Liver (tissue), 8 donors: ENCODE measurements at regions not wholly inside any gene's neighbourhood (a gene's known extent, or its start where the extent isn't known, plus 50 kb on each side); places are given as distances from the start of the nearest gene placed in this dataset.

ENCODE experiments used
- DNase-seq: peaks from one replicate; pipeline ENCODE4 v3.0.0-alpha.2; 2017; ENCODE audit warnings: low spot score
- H3K27ac ChIP-seq, 2 donors: one replicate each; pipeline ENCODE4 v1.7.0; 2013; ENCODE audit warnings: inconsistent platforms in 2 of 2, low read length in 2 of 2, control low read depth in 1 of 2, low read depth in 1 of 2, mild to moderate bottlenecking in 1 of 2
- H3K27me3 ChIP-seq, 4 donors: one replicate each; pipeline versions ENCODE4 v1.6.1 to v1.7.0; 2013; ENCODE audit warnings: low read length in 3 of 4, inconsistent platforms in 1 of 4, mild to moderate bottlenecking in 1 of 4, moderate library complexity in 1 of 4; ENCODE audit not compliant: control insufficient read depth in 4 of 4, insufficient read depth in 4 of 4
- H3K36me3 ChIP-seq, 4 donors: one replicate each; pipeline versions ENCODE4 v1.6.1 to v1.7.0; 2013; ENCODE audit warnings: low read length in 3 of 4, mild to moderate bottlenecking in 3 of 4, low read depth in 1 of 4, moderate library complexity in 1 of 4; ENCODE audit not compliant: control insufficient read depth in 4 of 4, insufficient read depth in 3 of 4
- H3K4me1 ChIP-seq, 4 donors: one replicate each; pipeline versions ENCODE4 v1.6.1 to v1.7.0; 2013; ENCODE audit warnings: low read length in 3 of 4, mild to moderate bottlenecking in 3 of 4, moderate library complexity in 1 of 4; ENCODE audit not compliant: control insufficient read depth in 4 of 4, insufficient read depth in 4 of 4
- H3K4me3 ChIP-seq, 3 donors: one replicate each; pipeline versions ENCODE4 v1.6.1 to v1.7.0; 2013; ENCODE audit warnings: low read length in 3 of 3, control low read depth in 1 of 3, low read depth in 1 of 3, mild to moderate bottlenecking in 1 of 3
- H3K9ac ChIP-seq, 2 donors: one replicate each; pipeline ENCODE4 v1.7.0; 2013; ENCODE audit warnings: low read length in 2 of 2, mild to moderate bottlenecking in 2 of 2, moderate library complexity in 2 of 2, control low read depth in 1 of 2, low read depth in 1 of 2
- H3K9me3 ChIP-seq, 4 donors: one replicate each; pipeline versions ENCODE4 v1.6.1 to v1.7.0; 2013; ENCODE audit warnings: low read length in 3 of 4; ENCODE audit not compliant: control insufficient read depth in 4 of 4
- EGR1 ChIP-seq, 2 donors: IDR thresholded peaks; 2 replicates each; pipeline ENCODE4 v1.6.1; 2016 to 2018; ENCODE audit warnings: antibody characterized with exemption in 2 of 2, low read depth in 2 of 2
- FOXA1 ChIP-seq: IDR thresholded peaks from 2 replicates; pipeline ENCODE4 v1.6.1; 2016; ENCODE audit warnings: antibody characterized with exemption
- GABPA ChIP-seq, 2 donors: IDR thresholded peaks in 1 of 2; conservative IDR thresholded peaks in 1 of 2; 2 replicates each; pipeline ENCODE4 v1.6.1; 2016; ENCODE audit warnings: antibody characterized with exemption in 2 of 2, mild to moderate bottlenecking in 1 of 2, moderate library complexity in 1 of 2
- HNF4A ChIP-seq, 2 donors: conservative IDR thresholded peaks; 2 replicates each; pipeline ENCODE4 v1.6.1; 2016; ENCODE audit warnings: antibody characterized with exemption in 2 of 2, mild to moderate bottlenecking in 2 of 2
- HNF4G ChIP-seq: IDR thresholded peaks from 2 replicates; pipeline ENCODE4 v1.6.1; 2016; ENCODE audit warnings: antibody characterized with exemption
- JUND ChIP-seq, 2 donors: IDR thresholded peaks; 2 replicates each; pipeline ENCODE4 v1.6.1; 2016; ENCODE audit warnings: antibody characterized with exemption in 2 of 2
- NR2F2 ChIP-seq: IDR thresholded peaks from 2 replicates; pipeline ENCODE4 v1.6.1; 2016; ENCODE audit warnings: antibody characterized with exemption
- RAD21 ChIP-seq, 2 donors: IDR thresholded peaks; 2 replicates each; pipeline ENCODE4 v1.6.1; 2016; ENCODE audit warnings: antibody characterized with exemption in 2 of 2, mild to moderate bottlenecking in 2 of 2
- SP1 ChIP-seq: IDR thresholded peaks from 2 replicates; pipeline ENCODE4 v1.6.1; 2018; ENCODE audit warnings: antibody characterized with exemption, mild to moderate bottlenecking
- TAF1 ChIP-seq: conservative IDR thresholded peaks from 2 replicates; pipeline ENCODE4 v1.6.1; 2016; ENCODE audit warnings: antibody characterized with exemption, mild to moderate bottlenecking
- YY1 ChIP-seq: IDR thresholded peaks from 2 replicates; pipeline ENCODE4 v1.6.1; 2016; ENCODE audit warnings: antibody characterized with exemption, mild to moderate bottlenecking
- WGBS: extraction: QIAGEN DNeasy Blood & Tissue Kit; methylation state at CpG from one replicate; pipeline ENCODE4 v1.1.7; 2013; 5-methylcytosine and 5-hydroxymethylcytosine counted together
- TF ChIP-seq, protein P1 (sequence below): IDR thresholded peaks from 2 replicates; pipeline ENCODE4 v1.6.1; 2016; ENCODE audit warnings: antibody characterized with exemption
- TF ChIP-seq, protein P2 (sequence below): IDR thresholded peaks from 2 replicates; pipeline ENCODE4 v1.6.1; 2016; ENCODE audit warnings: antibody characterized with exemption
- TF ChIP-seq, protein P3 (sequence below): fragments of 150-350 bp; IDR thresholded peaks from 2 replicates; pipeline ENCODE4 v1.5.1; 2017; ENCODE audit warnings: improper control_type of control experiment, low read depth, low read length; ENCODE audit not compliant: missing input control
- TF ChIP-seq, protein P4 (sequence below): IDR thresholded peaks from 2 replicates; pipeline ENCODE4 v1.6.1; 2016; ENCODE audit warnings: antibody characterized with exemption
- donor health status: healthy.
- donor health status: healthy.
- donor health status: healthy.
- donor health status: healthy.
- donor health status: healthy.

DNA sequence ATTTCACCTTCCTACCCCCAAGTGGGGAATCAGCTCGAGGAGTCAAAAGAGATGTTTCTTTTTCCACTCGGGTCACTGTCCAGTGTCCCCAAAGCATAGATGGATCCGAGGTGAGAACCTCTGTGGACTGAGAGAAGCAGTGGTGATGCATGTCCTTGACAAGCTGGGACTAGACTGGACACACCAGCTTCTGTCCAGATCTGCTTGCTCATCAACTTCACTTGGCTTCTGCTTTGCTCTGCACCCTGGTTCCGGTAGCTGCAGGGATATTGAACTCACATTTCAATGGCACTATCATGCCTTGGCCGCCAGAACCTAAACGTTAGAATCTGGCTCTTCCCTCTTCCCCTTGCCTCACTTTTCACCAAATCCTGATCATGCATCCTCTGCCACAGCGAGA is 50.3 kb upstream of the CXCL12 start:
- H3K4me1 ChIP-seq = no peaks in the 10 kb centered on the region
- H3K27ac ChIP-seq = no peak overlapping the region
- no peaks in the 10 kb centered on the region for H3K36me3 ChIP-seq
- no peaks in the 10 kb centered on the region for H3K27me3 ChIP-seq
- 74% methylated on average over 7 of the region's 7 CpGs for WGBS
- no peaks in the 10 kb centered on the region for H3K9me3 ChIP-seq
- no peak overlapping the region for H3K9ac ChIP-seq
- no peak for TF ChIP-seq SP1
- TF ChIP-seq JUND (IDR thresholded peaks at IDR 0.05) = no peak
- TF ChIP-seq HNF4A (conservative IDR thresholded peaks at IDR 0.05) = no peak
- no peak for TF ChIP-seq FOXA1
- no peak for TF ChIP-seq YY1
- no peak for TF ChIP-seq TAF1
- TF ChIP-seq, protein P1, sequence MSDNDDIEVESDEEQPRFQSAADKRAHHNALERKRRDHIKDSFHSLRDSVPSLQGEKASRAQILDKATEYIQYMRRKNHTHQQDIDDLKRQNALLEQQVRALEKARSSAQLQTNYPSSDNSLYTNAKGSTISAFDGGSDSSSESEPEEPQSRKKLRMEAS = no peak
- no peak overlapping the region for H3K4me3 ChIP-seq
- peak; percentile 27 for DNase-seq

DNA sequence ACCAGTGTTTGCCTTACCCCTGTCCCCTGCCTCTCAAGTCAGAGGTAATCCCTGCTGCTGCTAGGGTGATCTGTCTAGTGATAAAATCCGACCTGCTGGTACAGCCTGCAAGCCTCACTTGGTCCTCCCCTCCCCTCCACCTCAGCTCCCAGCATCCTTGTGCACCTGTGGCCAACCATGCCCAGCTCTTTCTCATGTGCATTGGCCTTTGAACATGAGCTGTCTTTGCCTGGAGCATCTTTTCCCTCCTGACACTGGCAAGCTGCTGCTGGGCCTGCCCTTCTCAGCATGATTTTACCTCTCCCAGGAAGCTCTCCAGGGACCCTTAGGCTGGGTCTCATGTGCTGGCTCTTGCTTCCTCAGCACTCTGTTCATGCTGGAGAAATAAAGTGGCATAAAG is 51.3 kb upstream of the CXCL12 start:
- Histone ChIP-seq H3K27me3 (no peaks in the 10 kb centered on the region), H3K9me3 (no peaks in the 10 kb centered on the region), H3K36me3 (no peaks in the 10 kb centered on the region), H3K4me3 (no peak overlapping the region), H3K9ac (no peak overlapping the region), H3K27ac (no peak overlapping the region), H3K4me1 (no peaks in the 10 kb centered on the region)
- no peak for DNase-seq
- 31% methylated on average over 1 of the region's 1 CpG for WGBS
- TF ChIP-seq, protein P2, sequence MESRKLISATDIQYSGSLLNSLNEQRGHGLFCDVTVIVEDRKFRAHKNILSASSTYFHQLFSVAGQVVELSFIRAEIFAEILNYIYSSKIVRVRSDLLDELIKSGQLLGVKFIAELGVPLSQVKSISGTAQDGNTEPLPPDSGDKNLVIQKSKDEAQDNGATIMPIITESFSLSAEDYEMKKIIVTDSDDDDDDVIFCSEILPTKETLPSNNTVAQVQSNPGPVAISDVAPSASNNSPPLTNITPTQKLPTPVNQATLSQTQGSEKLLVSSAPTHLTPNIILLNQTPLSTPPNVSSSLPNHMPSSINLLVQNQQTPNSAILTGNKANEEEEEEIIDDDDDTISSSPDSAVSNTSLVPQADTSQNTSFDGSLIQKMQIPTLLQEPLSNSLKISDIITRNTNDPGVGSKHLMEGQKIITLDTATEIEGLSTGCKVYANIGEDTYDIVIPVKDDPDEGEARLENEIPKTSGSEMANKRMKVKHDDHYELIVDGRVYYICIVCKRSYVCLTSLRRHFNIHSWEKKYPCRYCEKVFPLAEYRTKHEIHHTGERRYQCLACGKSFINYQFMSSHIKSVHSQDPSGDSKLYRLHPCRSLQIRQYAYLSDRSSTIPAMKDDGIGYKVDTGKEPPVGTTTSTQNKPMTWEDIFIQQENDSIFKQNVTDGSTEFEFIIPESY = no peak
- TF ChIP-seq YY1 (no peak), HNF4A (conservative IDR thresholded peaks at IDR 0.05) (no peak), EGR1 (IDR thresholded peaks at IDR 0.05; ENCODE audit: low read depth in 2 of 2) (no peak), HNF4G (no peak), GABPA (IDR thresholded peaks at IDR 0.05 in 1 of 2, conservative IDR thresholded peaks at IDR 0.05 in 1 of 2) (no peak), JUND (IDR thresholded peaks at IDR 0.05) (no peak), RAD21 (IDR thresholded peaks at IDR 0.05) (no peak), FOXA1 (no peak), TAF1 (no peak)
- TF ChIP-seq, protein P3, sequence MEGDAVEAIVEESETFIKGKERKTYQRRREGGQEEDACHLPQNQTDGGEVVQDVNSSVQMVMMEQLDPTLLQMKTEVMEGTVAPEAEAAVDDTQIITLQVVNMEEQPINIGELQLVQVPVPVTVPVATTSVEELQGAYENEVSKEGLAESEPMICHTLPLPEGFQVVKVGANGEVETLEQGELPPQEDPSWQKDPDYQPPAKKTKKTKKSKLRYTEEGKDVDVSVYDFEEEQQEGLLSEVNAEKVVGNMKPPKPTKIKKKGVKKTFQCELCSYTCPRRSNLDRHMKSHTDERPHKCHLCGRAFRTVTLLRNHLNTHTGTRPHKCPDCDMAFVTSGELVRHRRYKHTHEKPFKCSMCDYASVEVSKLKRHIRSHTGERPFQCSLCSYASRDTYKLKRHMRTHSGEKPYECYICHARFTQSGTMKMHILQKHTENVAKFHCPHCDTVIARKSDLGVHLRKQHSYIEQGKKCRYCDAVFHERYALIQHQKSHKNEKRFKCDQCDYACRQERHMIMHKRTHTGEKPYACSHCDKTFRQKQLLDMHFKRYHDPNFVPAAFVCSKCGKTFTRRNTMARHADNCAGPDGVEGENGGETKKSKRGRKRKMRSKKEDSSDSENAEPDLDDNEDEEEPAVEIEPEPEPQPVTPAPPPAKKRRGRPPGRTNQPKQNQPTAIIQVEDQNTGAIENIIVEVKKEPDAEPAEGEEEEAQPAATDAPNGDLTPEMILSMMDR = no peak
- TF ChIP-seq, protein P4, sequence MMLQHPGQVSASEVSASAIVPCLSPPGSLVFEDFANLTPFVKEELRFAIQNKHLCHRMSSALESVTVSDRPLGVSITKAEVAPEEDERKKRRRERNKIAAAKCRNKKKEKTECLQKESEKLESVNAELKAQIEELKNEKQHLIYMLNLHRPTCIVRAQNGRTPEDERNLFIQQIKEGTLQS = no peak

DNA sequence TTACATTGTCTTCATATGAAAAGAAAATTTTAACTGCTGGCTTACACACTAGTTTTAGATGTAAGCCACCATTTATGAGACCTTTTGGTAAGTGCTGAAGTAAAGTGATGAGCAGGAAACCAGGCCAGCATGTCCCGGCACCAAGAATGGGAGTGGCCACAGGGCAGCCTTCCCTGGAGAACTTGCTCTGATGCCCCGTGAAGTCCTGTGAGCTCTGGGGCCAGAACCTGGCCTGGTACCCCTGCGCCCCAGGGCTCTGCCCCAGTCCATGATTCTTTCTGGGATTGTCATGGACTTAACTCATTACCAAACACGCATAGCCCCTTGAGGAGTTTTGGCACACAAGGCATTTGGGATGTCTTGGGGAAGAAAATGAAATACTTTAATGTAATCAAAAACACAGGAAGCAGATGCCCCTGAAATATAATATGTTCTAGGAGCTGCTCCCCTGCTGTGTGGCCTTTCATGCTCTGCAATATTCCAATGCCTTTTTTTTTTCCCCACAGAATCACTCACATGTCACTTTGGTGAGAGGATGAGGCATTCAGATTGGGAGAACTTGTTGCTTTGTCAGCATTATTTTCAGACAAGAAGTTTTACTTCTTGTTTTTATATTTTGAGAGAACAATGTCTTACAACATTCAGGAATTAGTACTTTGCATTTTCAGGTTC is 53.1 kb upstream of the CXCL12 start:
- H3K9ac ChIP-seq = no peak overlapping the region
- no peaks in the 10 kb centered on the region for H3K27me3 ChIP-seq
- no peaks in the 10 kb centered on the region for H3K9me3 ChIP-seq
- no peak for DNase-seq
- H3K4me1 ChIP-seq = no peaks in the 10 kb centered on the region
- no peak overlapping the region for H3K4me3 ChIP-seq
- no peak overlapping the region for H3K27ac ChIP-seq
- WGBS = 81% methylated on average over 4 of the region's 4 CpGs
- H3K36me3 ChIP-seq = no peaks in the 10 kb centered on the region
- TF ChIP-seq, protein P3 = no peak
- no peak for TF ChIP-seq JUND (IDR thresholded peaks at IDR 0.05)
- TF ChIP-seq NR2F2 = no peak
- TF ChIP-seq HNF4A (conservative IDR thresholded peaks at IDR 0.05) = no peak
- no peak for TF ChIP-seq YY1
- TF ChIP-seq FOXA1 = no peak
- TF ChIP-seq HNF4G = no peak
- TF ChIP-seq, protein P4 = no peak
- TF ChIP-seq, protein P1 = no peak
